Smooth muscle cell (in vitro differentiated cells): ENCODE measurements at regions not wholly inside any gene's neighbourhood (a gene's known extent, or its start where the extent isn't known, plus 50 kb on each side); places are given as distances from the start of the nearest gene placed in this dataset.

ENCODE experiments used
- DNase-seq: peaks from one replicate; lab custom pipeline; 2025; ENCODE audit not compliant: unreplicated experiment; lab: John Stamatoyannopoulos, UW
- H2AFZ ChIP-seq: fragments of 200-600 bp; sonication (generic); 2 replicates; pipeline ENCODE4 v1.6.0; 2016; ENCODE audit warnings: antibody characterized with exemption, low read depth, mild to moderate bottlenecking
- H3F3A ChIP-seq: fragments of 200-600 bp; sonication (generic); 2 replicates; pipeline ENCODE4 v1.6.0; 2017; ENCODE audit warnings: antibody characterized with exemption, low read depth
- H3K27ac ChIP-seq: fragments of 200-600 bp; sonication (generic); 2 replicates; pipeline ENCODE4 v1.5.1; 2016; ENCODE audit warnings: low read depth, mild to moderate bottlenecking
- H3K27me3 ChIP-seq: fragments of 200-600 bp; sonication (generic); 2 replicates; pipeline ENCODE4 v1.6.1; 2016; ENCODE audit warnings: low read depth, mild to moderate bottlenecking
- H3K36me3 ChIP-seq: fragments of 200-600 bp; sonication (generic); 2 replicates; pipeline ENCODE4 v1.5.1; 2016; ENCODE audit warnings: low read depth
- H3K4me1 ChIP-seq: fragments of 200-600 bp; sonication (generic); 2 replicates; pipeline ENCODE4 v1.5.1; 2016; ENCODE audit warnings: low read depth
- H3K4me2 ChIP-seq: fragments of 200-600 bp; sonication (generic); 2 replicates; pipeline ENCODE4 v1.6.0; 2016; ENCODE audit warnings: mild to moderate bottlenecking
- H3K4me3 ChIP-seq: fragments of 200-600 bp; sonication (generic); 2 replicates; pipeline ENCODE4 v1.5.1; 2016; ENCODE audit warnings: mild to moderate bottlenecking
- H3K79me2 ChIP-seq: fragments of 200-600 bp; sonication (generic); 2 replicates; pipeline ENCODE4 v1.6.0; 2016; ENCODE audit warnings: low read depth, mild to moderate bottlenecking
- H3K9ac ChIP-seq: fragments of 200-600 bp; sonication (generic); 2 replicates; pipeline ENCODE4 v1.6.0; 2016; ENCODE audit warnings: low read depth
- H3K9me3 ChIP-seq: fragments of 200-600 bp; sonication (generic); replicated peaks from 2 replicates; pipeline ENCODE4 v1.5.1; 2016; ENCODE audit warnings: low read depth
- H4K20me1 ChIP-seq: fragments of 200-600 bp; sonication (generic); 2 replicates; pipeline ENCODE4 v1.6.0; 2016; ENCODE audit warnings: low read depth
- CTCF ChIP-seq: fragments of 200-600 bp; sonication (generic); IDR thresholded peaks from 2 replicates; pipeline ENCODE4 v1.5.1; 2017; ENCODE audit warnings: borderline replicate concordance, mild to moderate bottlenecking, antibody characterized with exemption; ENCODE audit not compliant: insufficient read depth, poor library complexity, severe bottlenecking
- WGBS: methylation state at CpG from one replicate; pipeline ENCODE4 v1.1.7; 2016; ENCODE audit warnings: low lambda C conversion rate; 5-methylcytosine and 5-hydroxymethylcytosine counted together

GRCh38 chr9:27799326-27799725 is 226.0 kb upstream of the C9orf72 start:
- TF ChIP-seq CTCF = no peak
- Histone ChIP-seq H3K36me3 (no peaks in the 10 kb centered on the region), H3K27ac (no peak overlapping the region), H2AFZ (no peak overlapping the region), H3K9me3 (no peaks in the 10 kb centered on the region), H3K27me3 (no peaks in the 10 kb centered on the region), H3K4me3 (no peak overlapping the region), H3F3A (no peaks in the 10 kb centered on the region), H3K4me2 (no peak overlapping the region), H3K9ac (no peak overlapping the region), H3K79me2 (no peaks in the 10 kb centered on the region), H3K4me1 (no peaks in the 10 kb centered on the region), H4K20me1 (no peaks in the 10 kb centered on the region)
- 89% methylated on average over 1 of the region's 1 CpG for WGBS
- DNase-seq = no peak

GRCh38 chr9:27800159-27800558 is 226.9 kb upstream of the C9orf72 start:
- Histone ChIP-seq H2AFZ (no peak overlapping the region), H3K79me2 (no peaks in the 10 kb centered on the region), H3K27me3 (no peaks in the 10 kb centered on the region), H3F3A (no peaks in the 10 kb centered on the region), H4K20me1 (no peaks in the 10 kb centered on the region), H3K9me3 (no peaks in the 10 kb centered on the region), H3K4me3 (no peak overlapping the region), H3K9ac (no peak overlapping the region), H3K27ac (no peak overlapping the region), H3K4me1 (no peaks in the 10 kb centered on the region), H3K36me3 (no peaks in the 10 kb centered on the region), H3K4me2 (no peak overlapping the region)
- TF ChIP-seq CTCF = no peak
- WGBS = 56% methylated on average over 1 of the region's 1 CpG
- no peak for DNase-seq

- no peak for TF ChIP-seq CTCF
- H3K27me3 ChIP-seq = no peaks in the 10 kb centered on the region
- H3K4me2 ChIP-seq = no peak overlapping the region
- no peak overlapping the region for H3K4me3 ChIP-seq
- no peaks in the 10 kb centered on the region for H3K79me2 ChIP-seq
- H3K9me3 ChIP-seq = no peaks in the 10 kb centered on the region
- DNase-seq = no peak
- H3K9ac ChIP-seq = no peak overlapping the region
- no peaks in the 10 kb centered on the region for H3K36me3 ChIP-seq
- no peak overlapping the region for H3K27ac ChIP-seq
- H3K4me1 ChIP-seq = no peaks in the 10 kb centered on the region
- H2AFZ ChIP-seq = no peak overlapping the region
- H4K20me1 ChIP-seq = no peaks in the 10 kb centered on the region
- no peaks in the 10 kb centered on the region for H3F3A ChIP-seq
- 94% methylated on average over 2 of the region's 2 CpGs for WGBS
Measured at GRCh38 chr9:27800692-27801370, 227.6 kb upstream of the C9orf72 start.

- Histone ChIP-seq H3K4me2 (no peak overlapping the region), H3F3A (no peaks in the 10 kb centered on the region), H4K20me1 (no peaks in the 10 kb centered on the region), H3K9ac (no peak overlapping the region), H3K4me3 (no peak overlapping the region), H3K27ac (no peak overlapping the region), H2AFZ (no peak overlapping the region), H3K79me2 (no peaks in the 10 kb centered on the region), H3K27me3 (no peaks in the 10 kb centered on the region), H3K9me3 (no peaks in the 10 kb centered on the region), H3K36me3 (no peaks in the 10 kb centered on the region), H3K4me1 (no peaks in the 10 kb centered on the region)
- no peak for DNase-seq
- WGBS = 89% methylated on average over 6 of the region's 6 CpGs
- no peak for TF ChIP-seq CTCF
Measured at GRCh38 chr9:27801545-27801944, 228.3 kb upstream of the C9orf72 start.
